Kidney (tissue), 13 donors: ENCODE measurements at regions not wholly inside any gene's neighbourhood (a gene's known extent, or its start where the extent isn't known, plus 50 kb on each side); places are given as distances from the start of the nearest gene placed in this dataset.
"Not testable (repeated sequence)": the region's sequence is repeated elsewhere in the genome, so short reads cannot be mapped to it uniquely, and the experiment has no call there.

ENCODE experiments used
- DNase-seq, 5 donors: peaks; one replicate each; pipeline ENCODE4 v3.0.0-alpha.2; 2013 to 2020
- FAIRE-seq: peaks from 2 replicates; lab custom pipeline; 2012; peaks lifted over from hg19 to GRCh38; lab: Jason Lieb, UNC
- H3K27ac ChIP-seq, 2 donors: one replicate each; pipeline ENCODE4 v1.7.0; 2013; ENCODE audit warnings: low read depth in 2 of 2, low read length in 2 of 2, inconsistent platforms in 1 of 2
- H3K27me3 ChIP-seq: one replicate; pipeline ENCODE4 v1.7.1; 2013; ENCODE audit warnings: low read length, inconsistent platforms; ENCODE audit not compliant: control insufficient read depth, insufficient read depth
- H3K36me3 ChIP-seq, 3 donors: one replicate each; pipeline versions ENCODE4 v1.7.0 to v1.7.1; 2013; ENCODE audit warnings: low read length in 3 of 3, control low read depth in 1 of 3, inconsistent platforms in 1 of 3; ENCODE audit not compliant: insufficient read depth in 3 of 3, control insufficient read depth in 2 of 3
- H3K4me1 ChIP-seq, 3 donors: one replicate each; pipeline versions ENCODE4 v1.7.0 to v1.7.1; 2013; ENCODE audit warnings: low read length in 3 of 3, inconsistent platforms in 1 of 3, low read depth in 1 of 3; ENCODE audit not compliant: control insufficient read depth in 2 of 3, insufficient read depth in 2 of 3
- H3K4me3 ChIP-seq, 3 donors: one replicate each; pipeline versions ENCODE4 v1.7.0 to v1.8.1; 2013; ENCODE audit warnings: low read length in 3 of 3, control low read depth in 1 of 3, inconsistent platforms in 1 of 3
- H3K9ac ChIP-seq, 3 donors: one replicate each; pipeline versions ENCODE4 v1.7.0 to v1.7.1; 2013; ENCODE audit warnings: low read length in 3 of 3, control low read depth in 1 of 3, inconsistent platforms in 1 of 3
- H3K9me3 ChIP-seq, 3 donors: one replicate each; pipeline versions ENCODE4 v1.7.0 to v1.7.1; 2013; ENCODE audit warnings: low read length in 3 of 3, control low read depth in 1 of 3, inconsistent platforms in 1 of 3; ENCODE audit not compliant: control insufficient read depth in 2 of 3, insufficient read depth in 1 of 3
- intact Hi-C: fragments of 100-400 bp; cut with DNase I; formaldehyde crosslinking; loops from one replicate; pipeline ENCODE4 v1.11.1; 2022
- TF ChIP-seq, protein P1 (sequence below): IDR thresholded peaks from 3 replicates; pipeline ENCODE4 v1.5.1; 2012; ENCODE audit warnings: mild to moderate bottlenecking, moderate library complexity, borderline replicate concordance; ENCODE audit not compliant: insufficient read depth; ENCODE audit errors: extremely low read depth
- donor health status: control.
- donor health status: control.
- donor health status: control.
- donor health status: control.
- donor health status: control.
- donor health status: DM: yes; HTN: yes; CAD: no.
- donor health status: Normal renal cell carcinoma (clear cell type).

DNA sequence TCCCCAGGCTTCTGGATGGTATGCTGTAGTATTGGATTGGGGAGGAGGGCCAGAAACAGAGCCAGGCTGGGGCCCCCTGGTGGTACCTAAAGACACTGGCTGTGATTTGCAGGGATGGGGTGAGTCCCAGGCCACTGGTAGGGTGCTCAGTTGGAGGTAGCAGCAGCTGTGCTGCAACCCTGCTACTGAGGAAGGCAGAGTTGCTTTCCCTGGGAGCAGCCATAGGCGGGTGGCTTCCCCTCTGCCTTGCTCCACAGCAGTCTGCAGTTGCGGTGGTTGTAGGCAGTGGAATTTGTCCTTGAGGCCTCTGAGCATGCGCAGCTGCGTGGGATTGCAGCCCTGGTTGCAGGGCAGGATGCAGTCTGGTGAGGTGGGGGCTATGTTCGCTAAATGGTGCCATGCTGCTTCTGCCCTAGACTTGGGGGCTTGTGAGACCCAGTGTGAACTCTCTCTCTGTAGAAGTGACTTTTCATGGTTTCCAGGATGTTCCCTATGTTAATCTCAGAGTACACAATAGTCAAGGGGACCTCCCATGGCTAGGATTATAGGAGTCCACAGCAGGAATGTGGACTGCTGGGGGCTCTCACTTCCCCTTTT, 443.5 kb downstream of the XIRP2 start:
- peak in 1 of 5 donors; percentile 7 for DNase-seq

DNA sequence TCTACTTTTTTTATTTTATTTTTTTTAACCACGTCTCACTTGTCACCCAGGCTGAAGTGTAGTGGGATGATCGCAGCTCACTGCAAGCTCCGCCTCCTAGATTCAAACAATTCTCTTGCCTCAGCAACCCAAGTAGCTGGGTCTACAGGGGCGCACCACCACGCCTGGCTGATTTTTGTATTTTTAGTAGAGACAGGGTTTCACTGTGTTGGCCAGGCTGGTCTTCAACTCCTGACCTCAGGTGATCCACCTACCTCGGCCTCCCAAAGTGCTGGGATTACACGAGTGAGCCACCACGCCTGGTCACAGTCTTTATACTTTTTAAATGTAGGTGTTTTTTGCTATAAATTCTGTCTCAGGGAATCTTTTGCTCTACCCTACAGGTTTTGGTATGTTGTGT, 440.5 kb downstream of the XIRP2 start:
- intact Hi-C loops, H3K4me1 ChIP-seq: not testable (repeated sequence)

More for the DNA sequence above, 443.5 kb downstream of the XIRP2 start:
- H3K9ac ChIP-seq, result no peak overlapping the region
- no peaks in the 10 kb centered on the region for H3K4me1 ChIP-seq
- no peak overlapping the region for H3K27ac ChIP-seq
- TF ChIP-seq, protein P1, sequence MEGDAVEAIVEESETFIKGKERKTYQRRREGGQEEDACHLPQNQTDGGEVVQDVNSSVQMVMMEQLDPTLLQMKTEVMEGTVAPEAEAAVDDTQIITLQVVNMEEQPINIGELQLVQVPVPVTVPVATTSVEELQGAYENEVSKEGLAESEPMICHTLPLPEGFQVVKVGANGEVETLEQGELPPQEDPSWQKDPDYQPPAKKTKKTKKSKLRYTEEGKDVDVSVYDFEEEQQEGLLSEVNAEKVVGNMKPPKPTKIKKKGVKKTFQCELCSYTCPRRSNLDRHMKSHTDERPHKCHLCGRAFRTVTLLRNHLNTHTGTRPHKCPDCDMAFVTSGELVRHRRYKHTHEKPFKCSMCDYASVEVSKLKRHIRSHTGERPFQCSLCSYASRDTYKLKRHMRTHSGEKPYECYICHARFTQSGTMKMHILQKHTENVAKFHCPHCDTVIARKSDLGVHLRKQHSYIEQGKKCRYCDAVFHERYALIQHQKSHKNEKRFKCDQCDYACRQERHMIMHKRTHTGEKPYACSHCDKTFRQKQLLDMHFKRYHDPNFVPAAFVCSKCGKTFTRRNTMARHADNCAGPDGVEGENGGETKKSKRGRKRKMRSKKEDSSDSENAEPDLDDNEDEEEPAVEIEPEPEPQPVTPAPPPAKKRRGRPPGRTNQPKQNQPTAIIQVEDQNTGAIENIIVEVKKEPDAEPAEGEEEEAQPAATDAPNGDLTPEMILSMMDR, result no peak
- H3K4me3 ChIP-seq, result no peak overlapping the region
- H3K27me3 ChIP-seq, result no peaks in the 10 kb centered on the region
- no peak for FAIRE-seq
- no peaks in the 10 kb centered on the region for H3K9me3 ChIP-seq
- intact Hi-C loops, result no loop called here
- H3K36me3 ChIP-seq, result no peaks in the 10 kb centered on the region

DNA sequence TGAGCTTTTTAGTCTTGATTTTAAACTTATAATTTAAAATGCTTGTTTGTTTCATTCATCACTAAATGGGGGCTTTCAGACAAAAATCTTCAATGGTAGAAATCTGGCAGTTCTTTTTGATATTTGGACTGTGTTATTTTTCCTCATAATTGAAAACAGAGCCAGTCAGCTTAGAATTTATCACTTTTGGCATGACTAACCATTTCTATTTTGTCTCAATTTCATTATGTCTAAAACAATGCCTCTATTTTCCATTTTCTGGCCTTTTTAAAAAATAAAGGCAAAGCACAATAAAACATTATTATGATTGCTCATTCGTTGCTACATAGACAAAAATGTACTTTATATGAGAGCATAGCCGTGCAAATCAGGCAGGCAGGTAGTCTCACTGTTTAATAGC, 434.5 kb downstream of the XIRP2 start:
- H3K27ac ChIP-seq, result no peak overlapping the region
- H3K4me1 ChIP-seq, result no peaks in the 10 kb centered on the region
- TF ChIP-seq, protein P1, result no peak
- H3K9ac ChIP-seq, result no peak overlapping the region
- FAIRE-seq, result no peak
- intact Hi-C loops, result no loop called here
- no peaks in the 10 kb centered on the region for H3K36me3 ChIP-seq
- H3K27me3 ChIP-seq, result no peaks in the 10 kb centered on the region
- no peaks in the 10 kb centered on the region for H3K9me3 ChIP-seq
- DNase-seq, result no peak
- no peak overlapping the region for H3K4me3 ChIP-seq

More for the DNA sequence above, 440.5 kb downstream of the XIRP2 start:
- not testable (repeated sequence) for DNase-seq, H3K27ac ChIP-seq, FAIRE-seq, H3K4me3 ChIP-seq, H3K36me3 ChIP-seq, H3K9me3 ChIP-seq, H3K27me3 ChIP-seq, H3K9ac ChIP-seq

DNA sequence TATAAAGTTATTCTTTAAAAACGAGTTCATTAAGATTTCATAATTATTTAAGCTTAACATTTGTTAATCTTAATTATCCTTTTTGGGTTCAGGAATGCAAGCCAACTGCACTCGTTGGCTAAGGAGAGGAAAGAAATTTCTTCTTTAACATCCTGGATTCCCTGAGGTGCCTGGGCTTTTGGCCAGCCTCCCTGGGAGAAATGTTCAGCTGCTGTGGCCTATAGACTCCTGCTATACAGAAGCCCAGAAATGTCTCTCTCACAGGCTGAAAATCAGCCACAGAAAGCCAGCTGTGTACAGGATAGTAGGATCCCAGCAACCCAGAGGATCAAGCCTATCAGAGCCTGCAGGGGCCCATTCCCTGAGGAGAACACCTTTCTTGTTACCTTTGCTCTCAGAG, 430.3 kb downstream of the XIRP2 start:
- FAIRE-seq (no peak), DNase-seq (no peak)
- intact Hi-C loops, result no loop called here
- Histone ChIP-seq H3K9me3 (no peaks in the 10 kb centered on the region), H3K27ac (no peak overlapping the region), H3K9ac (no peak overlapping the region), H3K4me3 (no peak overlapping the region), H3K36me3 (no peaks in the 10 kb centered on the region), H3K27me3 (no peaks in the 10 kb centered on the region), H3K4me1 (no peaks in the 10 kb centered on the region)
- TF ChIP-seq, protein P1, result no peak
